HEK293 (cell line): ENCODE measurements at regions not wholly inside any gene's neighbourhood (a gene's known extent, or its start where the extent isn't known, plus 50 kb on each side); places are given as distances from the start of the nearest gene placed in this dataset.

Experiments
- ZFHX2 ChIP-seq: fragments of 450-650 bp; formaldehyde crosslinking; conservative IDR thresholded peaks from 2 replicates; pipeline ENCODE4 v1.5.1; 2016; ENCODE audit warnings: missing biosample characterization, missing genetic modification characterization
- ZNF184 ChIP-seq: fragments of 450-650 bp; IDR thresholded peaks from 2 replicates; pipeline ENCODE4 v1.5.1; 2018; ENCODE audit warnings: missing biosample characterization, mild to moderate bottlenecking, missing genetic modification characterization
- TF ChIP-seq, protein P1 (sequence below): fragments of 450-650 bp; formaldehyde crosslinking; conservative IDR thresholded peaks from 2 replicates; pipeline ENCODE4 v1.5.1; 2016; ENCODE audit warnings: low read depth, missing biosample characterization, missing genetic modification characterization
- TF ChIP-seq, protein P2 (sequence below): fragments of 450-650 bp; formaldehyde crosslinking; IDR thresholded peaks from 2 replicates; pipeline ENCODE4 v1.5.1; 2016; ENCODE audit warnings: missing biosample characterization, missing genetic modification characterization
- TF ChIP-seq, protein P3 (sequence below): fragments of 450-650 bp; formaldehyde crosslinking; IDR thresholded peaks from 2 replicates; pipeline ENCODE4 v1.5.1; 2016; ENCODE audit warnings: missing biosample characterization, missing genetic modification characterization, low read depth
- TF ChIP-seq, protein P4 (sequence below): fragments of 450-650 bp; formaldehyde crosslinking; IDR thresholded peaks from 2 replicates; pipeline ENCODE4 v1.5.1; 2016; ENCODE audit warnings: missing biosample characterization, missing genetic modification characterization
- TF ChIP-seq, protein P5 (sequence below): fragments of 450-650 bp; formaldehyde crosslinking; IDR thresholded peaks from 2 replicates; pipeline ENCODE4 v1.5.1; 2016; ENCODE audit warnings: missing biosample characterization, missing genetic modification characterization
- TF ChIP-seq, protein P6 (sequence below): fragments of 450-650 bp; formaldehyde crosslinking; IDR thresholded peaks from 2 replicates; pipeline ENCODE4 v1.5.1; 2016; ENCODE audit warnings: missing biosample characterization, missing genetic modification characterization

DNA sequence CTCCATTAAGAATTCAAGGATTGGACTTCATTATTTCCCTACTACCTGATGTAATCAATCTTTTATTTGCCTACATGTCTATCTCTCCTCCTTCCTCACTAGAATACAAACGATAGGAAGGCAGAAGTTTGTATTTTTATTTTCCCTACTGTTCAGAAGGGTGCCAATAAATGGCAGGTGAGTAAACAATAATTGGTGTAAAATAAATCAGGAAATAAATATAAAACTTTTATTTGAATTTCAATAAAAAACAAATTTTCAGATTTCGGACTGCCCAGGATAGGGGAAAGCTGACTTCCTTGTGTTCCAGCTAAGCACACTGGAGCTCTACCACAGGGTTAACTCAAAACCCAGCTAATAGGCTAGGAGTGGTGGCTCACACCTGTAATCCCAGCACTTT, 636.3 kb upstream of the BCHE start:
- TF ChIP-seq ZNF184 (tag by site-specific recombination) = no peak
- TF ChIP-seq, protein P1, sequence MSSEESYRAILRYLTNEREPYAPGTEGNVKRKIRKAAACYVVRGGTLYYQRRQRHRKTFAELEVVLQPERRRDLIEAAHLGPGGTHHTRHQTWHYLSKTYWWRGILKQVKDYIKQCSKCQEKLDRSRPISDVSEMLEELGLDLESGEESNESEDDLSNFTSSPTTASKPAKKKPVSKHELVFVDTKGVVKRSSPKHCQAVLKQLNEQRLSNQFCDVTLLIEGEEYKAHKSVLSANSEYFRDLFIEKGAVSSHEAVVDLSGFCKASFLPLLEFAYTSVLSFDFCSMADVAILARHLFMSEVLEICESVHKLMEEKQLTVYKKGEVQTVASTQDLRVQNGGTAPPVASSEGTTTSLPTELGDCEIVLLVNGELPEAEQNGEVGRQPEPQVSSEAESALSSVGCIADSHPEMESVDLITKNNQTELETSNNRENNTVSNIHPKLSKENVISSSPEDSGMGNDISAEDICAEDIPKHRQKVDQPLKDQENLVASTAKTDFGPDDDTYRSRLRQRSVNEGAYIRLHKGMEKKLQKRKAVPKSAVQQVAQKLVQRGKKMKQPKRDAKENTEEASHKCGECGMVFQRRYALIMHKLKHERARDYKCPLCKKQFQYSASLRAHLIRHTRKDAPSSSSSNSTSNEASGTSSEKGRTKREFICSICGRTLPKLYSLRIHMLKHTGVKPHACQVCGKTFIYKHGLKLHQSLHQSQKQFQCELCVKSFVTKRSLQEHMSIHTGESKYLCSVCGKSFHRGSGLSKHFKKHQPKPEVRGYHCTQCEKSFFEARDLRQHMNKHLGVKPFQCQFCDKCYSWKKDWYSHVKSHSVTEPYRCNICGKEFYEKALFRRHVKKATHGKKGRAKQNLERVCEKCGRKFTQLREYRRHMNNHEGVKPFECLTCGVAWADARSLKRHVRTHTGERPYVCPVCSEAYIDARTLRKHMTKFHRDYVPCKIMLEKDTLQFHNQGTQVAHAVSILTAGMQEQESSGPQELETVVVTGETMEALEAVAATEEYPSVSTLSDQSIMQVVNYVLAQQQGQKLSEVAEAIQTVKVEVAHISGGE (tag by site-specific recombination) = no peak
- TF ChIP-seq, protein P2, sequence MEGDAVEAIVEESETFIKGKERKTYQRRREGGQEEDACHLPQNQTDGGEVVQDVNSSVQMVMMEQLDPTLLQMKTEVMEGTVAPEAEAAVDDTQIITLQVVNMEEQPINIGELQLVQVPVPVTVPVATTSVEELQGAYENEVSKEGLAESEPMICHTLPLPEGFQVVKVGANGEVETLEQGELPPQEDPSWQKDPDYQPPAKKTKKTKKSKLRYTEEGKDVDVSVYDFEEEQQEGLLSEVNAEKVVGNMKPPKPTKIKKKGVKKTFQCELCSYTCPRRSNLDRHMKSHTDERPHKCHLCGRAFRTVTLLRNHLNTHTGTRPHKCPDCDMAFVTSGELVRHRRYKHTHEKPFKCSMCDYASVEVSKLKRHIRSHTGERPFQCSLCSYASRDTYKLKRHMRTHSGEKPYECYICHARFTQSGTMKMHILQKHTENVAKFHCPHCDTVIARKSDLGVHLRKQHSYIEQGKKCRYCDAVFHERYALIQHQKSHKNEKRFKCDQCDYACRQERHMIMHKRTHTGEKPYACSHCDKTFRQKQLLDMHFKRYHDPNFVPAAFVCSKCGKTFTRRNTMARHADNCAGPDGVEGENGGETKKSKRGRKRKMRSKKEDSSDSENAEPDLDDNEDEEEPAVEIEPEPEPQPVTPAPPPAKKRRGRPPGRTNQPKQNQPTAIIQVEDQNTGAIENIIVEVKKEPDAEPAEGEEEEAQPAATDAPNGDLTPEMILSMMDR (tag by site-specific recombination) = no peak
- TF ChIP-seq, protein P3, sequence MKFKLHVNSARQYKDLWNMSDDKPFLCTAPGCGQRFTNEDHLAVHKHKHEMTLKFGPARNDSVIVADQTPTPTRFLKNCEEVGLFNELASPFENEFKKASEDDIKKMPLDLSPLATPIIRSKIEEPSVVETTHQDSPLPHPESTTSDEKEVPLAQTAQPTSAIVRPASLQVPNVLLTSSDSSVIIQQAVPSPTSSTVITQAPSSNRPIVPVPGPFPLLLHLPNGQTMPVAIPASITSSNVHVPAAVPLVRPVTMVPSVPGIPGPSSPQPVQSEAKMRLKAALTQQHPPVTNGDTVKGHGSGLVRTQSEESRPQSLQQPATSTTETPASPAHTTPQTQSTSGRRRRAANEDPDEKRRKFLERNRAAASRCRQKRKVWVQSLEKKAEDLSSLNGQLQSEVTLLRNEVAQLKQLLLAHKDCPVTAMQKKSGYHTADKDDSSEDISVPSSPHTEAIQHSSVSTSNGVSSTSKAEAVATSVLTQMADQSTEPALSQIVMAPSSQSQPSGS (tag by site-specific recombination) = no peak
- TF ChIP-seq, protein P4, sequence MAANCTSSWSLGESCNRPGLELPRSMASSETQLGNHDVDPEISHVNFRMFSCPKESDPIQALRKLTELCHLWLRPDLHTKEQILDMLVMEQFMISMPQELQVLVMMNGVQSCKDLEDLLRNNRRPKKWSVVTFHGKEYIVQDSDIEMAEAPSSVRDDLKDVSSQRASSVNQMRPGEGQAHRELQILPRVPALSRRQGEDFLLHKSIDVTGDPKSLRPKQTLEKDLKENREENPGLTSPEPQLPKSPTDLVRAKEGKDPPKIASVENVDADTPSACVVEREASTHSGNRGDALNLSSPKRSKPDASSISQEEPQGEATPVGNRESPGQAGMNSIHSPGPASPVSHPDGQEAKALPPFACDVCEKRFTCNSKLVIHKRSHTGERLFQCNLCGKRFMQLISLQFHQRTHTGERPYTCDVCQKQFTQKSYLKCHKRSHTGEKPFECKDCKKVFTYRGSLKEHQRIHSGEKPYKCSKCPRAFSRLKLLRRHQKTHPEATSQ (tag by site-specific recombination) = no peak
- TF ChIP-seq, protein P5, sequence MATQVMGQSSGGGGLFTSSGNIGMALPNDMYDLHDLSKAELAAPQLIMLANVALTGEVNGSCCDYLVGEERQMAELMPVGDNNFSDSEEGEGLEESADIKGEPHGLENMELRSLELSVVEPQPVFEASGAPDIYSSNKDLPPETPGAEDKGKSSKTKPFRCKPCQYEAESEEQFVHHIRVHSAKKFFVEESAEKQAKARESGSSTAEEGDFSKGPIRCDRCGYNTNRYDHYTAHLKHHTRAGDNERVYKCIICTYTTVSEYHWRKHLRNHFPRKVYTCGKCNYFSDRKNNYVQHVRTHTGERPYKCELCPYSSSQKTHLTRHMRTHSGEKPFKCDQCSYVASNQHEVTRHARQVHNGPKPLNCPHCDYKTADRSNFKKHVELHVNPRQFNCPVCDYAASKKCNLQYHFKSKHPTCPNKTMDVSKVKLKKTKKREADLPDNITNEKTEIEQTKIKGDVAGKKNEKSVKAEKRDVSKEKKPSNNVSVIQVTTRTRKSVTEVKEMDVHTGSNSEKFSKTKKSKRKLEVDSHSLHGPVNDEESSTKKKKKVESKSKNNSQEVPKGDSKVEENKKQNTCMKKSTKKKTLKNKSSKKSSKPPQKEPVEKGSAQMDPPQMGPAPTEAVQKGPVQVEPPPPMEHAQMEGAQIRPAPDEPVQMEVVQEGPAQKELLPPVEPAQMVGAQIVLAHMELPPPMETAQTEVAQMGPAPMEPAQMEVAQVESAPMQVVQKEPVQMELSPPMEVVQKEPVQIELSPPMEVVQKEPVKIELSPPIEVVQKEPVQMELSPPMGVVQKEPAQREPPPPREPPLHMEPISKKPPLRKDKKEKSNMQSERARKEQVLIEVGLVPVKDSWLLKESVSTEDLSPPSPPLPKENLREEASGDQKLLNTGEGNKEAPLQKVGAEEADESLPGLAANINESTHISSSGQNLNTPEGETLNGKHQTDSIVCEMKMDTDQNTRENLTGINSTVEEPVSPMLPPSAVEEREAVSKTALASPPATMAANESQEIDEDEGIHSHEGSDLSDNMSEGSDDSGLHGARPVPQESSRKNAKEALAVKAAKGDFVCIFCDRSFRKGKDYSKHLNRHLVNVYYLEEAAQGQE = no peak
- no peak for TF ChIP-seq ZFHX2 (tag by site-specific recombination)
- TF ChIP-seq, protein P6, sequence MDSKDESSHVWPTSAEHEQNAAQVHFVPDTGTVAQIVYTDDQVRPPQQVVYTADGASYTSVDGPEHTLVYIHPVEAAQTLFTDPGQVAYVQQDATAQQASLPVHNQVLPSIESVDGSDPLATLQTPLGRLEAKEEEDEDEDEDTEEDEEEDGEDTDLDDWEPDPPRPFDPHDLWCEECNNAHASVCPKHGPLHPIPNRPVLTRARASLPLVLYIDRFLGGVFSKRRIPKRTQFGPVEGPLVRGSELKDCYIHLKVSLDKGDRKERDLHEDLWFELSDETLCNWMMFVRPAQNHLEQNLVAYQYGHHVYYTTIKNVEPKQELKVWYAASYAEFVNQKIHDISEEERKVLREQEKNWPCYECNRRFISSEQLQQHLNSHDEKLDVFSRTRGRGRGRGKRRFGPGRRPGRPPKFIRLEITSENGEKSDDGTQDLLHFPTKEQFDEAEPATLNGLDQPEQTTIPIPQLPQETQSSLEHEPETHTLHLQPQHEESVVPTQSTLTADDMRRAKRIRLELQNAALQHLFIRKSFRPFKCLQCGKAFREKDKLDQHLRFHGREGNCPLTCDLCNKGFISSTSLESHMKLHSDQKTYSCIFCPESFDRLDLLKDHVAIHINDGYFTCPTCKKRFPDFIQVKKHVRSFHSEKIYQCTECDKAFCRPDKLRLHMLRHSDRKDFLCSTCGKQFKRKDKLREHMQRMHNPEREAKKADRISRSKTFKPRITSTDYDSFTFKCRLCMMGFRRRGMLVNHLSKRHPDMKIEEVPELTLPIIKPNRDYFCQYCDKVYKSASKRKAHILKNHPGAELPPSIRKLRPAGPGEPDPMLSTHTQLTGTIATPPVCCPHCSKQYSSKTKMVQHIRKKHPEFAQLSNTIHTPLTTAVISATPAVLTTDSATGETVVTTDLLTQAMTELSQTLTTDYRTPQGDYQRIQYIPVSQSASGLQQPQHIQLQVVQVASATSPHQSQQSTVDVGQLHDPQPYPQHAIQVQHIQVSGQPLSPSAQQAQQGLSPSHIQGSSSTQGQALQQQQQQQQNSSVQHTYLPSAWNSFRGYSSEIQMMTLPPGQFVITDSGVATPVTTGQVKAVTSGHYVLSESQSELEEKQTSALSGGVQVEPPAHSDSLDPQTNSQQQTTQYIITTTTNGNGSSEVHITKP = no peak
